HG02970 (cell line): ENCODE measurements at regions not wholly inside any gene's neighbourhood (a gene's known extent, or its start where the extent isn't known, plus 50 kb on each side); places are given as distances from the start of the nearest gene placed in this dataset.

Source experiments
- ATAC-seq: cut with Tn5 transposase; IDR thresholded peaks from one replicate; pipeline ENCODE4 v1.9.1; 2021; ENCODE audit warnings: mild to moderate bottlenecking, moderate library complexity, moderate number of reproducible peaks; ENCODE audit not compliant: unreplicated experiment, low FRiP score

- no peak for ATAC-seq
Observed at GRCh38 chr2:188187726-188188125, 103.9 kb upstream of the GULP1 start.

GRCh38 chr2:188189356-188189755, 102.3 kb upstream of the GULP1 start:
- ATAC-seq, result no peak

- no peak for ATAC-seq
Observed at GRCh38 chr2:188193230-188193629, 98.4 kb upstream of the GULP1 start.

- ATAC-seq, result no peak
Observed at GRCh38 chr2:188196343-188197008, 95.2 kb upstream of the GULP1 start.

- no peak for ATAC-seq
Observed at GRCh38 chr2:188199716-188200128, 92.0 kb upstream of the GULP1 start.

GRCh38 chr2:188201639-188202038, 90.0 kb upstream of the GULP1 start:
- no peak for ATAC-seq

GRCh38 chr2:188202777-188203176, 88.9 kb upstream of the GULP1 start:
- ATAC-seq, result no peak

GRCh38 chr2:188203776-188204175, 87.9 kb upstream of the GULP1 start:
- no peak for ATAC-seq

- no peak for ATAC-seq
Observed at GRCh38 chr2:188204824-188205223, 86.8 kb upstream of the GULP1 start.

GRCh38 chr2:188207554-188207953, 84.1 kb upstream of the GULP1 start:
- ATAC-seq, result no peak

GRCh38 chr2:188209218-188209617, 82.5 kb upstream of the GULP1 start:
- no peak for ATAC-seq

- no peak for ATAC-seq
Observed at GRCh38 chr2:188217264-188217663, 74.4 kb upstream of the GULP1 start.

- ATAC-seq, result no peak
Observed at GRCh38 chr2:188219541-188219940, 72.1 kb upstream of the GULP1 start.

GRCh38 chr2:188220535-188220934, 71.1 kb upstream of the GULP1 start:
- ATAC-seq, result no peak

- ATAC-seq, result no peak
Observed at GRCh38 chr2:188227713-188228112, 64.0 kb upstream of the GULP1 start.

GRCh38 chr2:188235364-188235763, 56.3 kb upstream of the GULP1 start:
- peak; percentile 82 for ATAC-seq

- ATAC-seq, result no peak
Observed at GRCh38 chr2:188238386-188238785, 53.3 kb upstream of the GULP1 start.
